ENCODE measurements at regions not wholly inside any gene's neighbourhood (a gene's known extent, or its start where the extent isn't known, plus 50 kb on each side); places are given as distances from the start of the nearest gene placed in this dataset.

GRCh38 chr12:93127107-93127560 is 198.0 kb upstream of the EEA1 start:
- TF ChIP-seq TAF1 (IDR thresholded peaks at IDR 0.05; ENCODE audit: low read depth, low read length) = no peak
- TF ChIP-seq CTCF (IDR thresholded peaks at IDR 0.05; ENCODE audit: control extremely low read depth in 1 of 3, insufficient read depth in 1 of 3, low read depth in 1 of 3, low read length in 3 of 3) = no peak
- no peak for TF ChIP-seq POLR2A (IDR thresholded peaks at IDR 0.05; ENCODE audit: control extremely low read depth in 1 of 2, low read depth in 2 of 2, low read length in 2 of 2)
- TF ChIP-seq EP300 (IDR thresholded peaks at IDR 0.05; ENCODE audit: borderline replicate concordance in 1 of 2, low read depth in 2 of 2, low read length in 2 of 2) = no peak
- TF ChIP-seq GABPA (IDR thresholded peaks at IDR 0.05; ENCODE audit: borderline replicate concordance, insufficient read depth, low read length) = no peak
- no peak for TF ChIP-seq HDAC2 (IDR thresholded peaks at IDR 0.05; ENCODE audit: borderline replicate concordance in 1 of 2, low read depth in 2 of 2, low read length in 2 of 2)
- TF ChIP-seq, protein P1, sequence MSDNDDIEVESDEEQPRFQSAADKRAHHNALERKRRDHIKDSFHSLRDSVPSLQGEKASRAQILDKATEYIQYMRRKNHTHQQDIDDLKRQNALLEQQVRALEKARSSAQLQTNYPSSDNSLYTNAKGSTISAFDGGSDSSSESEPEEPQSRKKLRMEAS (IDR thresholded peaks at IDR 0.05) = no peak
- TF ChIP-seq YY1 (IDR thresholded peaks at IDR 0.05; ENCODE audit: low read depth, low read length) = no peak
- no peak for TF ChIP-seq EZH2 (IDR thresholded peaks at IDR 0.05; ENCODE audit: low read depth, low read length, severe bottlenecking)
- no peak for TF ChIP-seq TBP (IDR thresholded peaks at IDR 0.05; ENCODE audit: low read depth, low read length)

Measured in H1 (cell line).